ENCODE measurements at regions not wholly inside any gene's neighbourhood (a gene's known extent, or its start where the extent isn't known, plus 50 kb on each side); places are given as distances from the start of the nearest gene placed in this dataset.
"Not testable (repeated sequence)": the region's sequence is repeated elsewhere in the genome, so short reads cannot be mapped to it uniquely, and the experiment has no call there.

DNA sequence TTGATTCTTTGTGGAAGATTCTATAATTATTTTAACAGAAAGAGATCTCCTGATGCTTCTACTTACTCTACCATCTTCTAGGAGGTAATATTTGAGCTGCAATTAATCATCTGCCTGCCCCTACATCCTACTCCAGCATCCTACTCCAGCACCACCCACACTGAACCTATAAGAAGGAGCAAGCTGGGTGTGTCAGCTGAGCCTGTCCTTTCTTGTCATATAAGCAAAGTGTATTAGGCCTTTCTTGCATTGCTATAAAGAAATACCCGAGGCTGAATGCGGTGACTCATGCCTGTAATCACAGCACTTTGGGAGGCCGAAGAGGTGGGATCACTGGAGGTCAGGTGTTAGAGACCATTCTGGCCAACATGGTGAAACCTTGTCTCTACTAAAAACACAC, 84.2 kb upstream of the ARG1 start:
- Histone ChIP-seq H3K36me3 (ENCODE audit: control insufficient read depth, insufficient read depth, low read length) (no peaks in the 10 kb centered on the region), H3K9ac (ENCODE audit: low read length) (no peak overlapping the region), H3K23ac (ENCODE audit: low read length) (no peak overlapping the region), H2BK5ac (ENCODE audit: low read length) (no peak overlapping the region), H2BK120ac (ENCODE audit: low read depth, low read length) (no peak overlapping the region), H2BK15ac (replicated peaks; ENCODE audit: low read depth) (no peak overlapping the region), H3K56ac (ENCODE audit: low read length) (no peak overlapping the region), H4K5ac (ENCODE audit: low read length) (no peak overlapping the region), H2AK5ac (ENCODE audit: low read length) (peak overlapping the region; percentile 9), H3K27ac (ENCODE audit: low read depth, low read length) (no peak overlapping the region), H3K18ac (ENCODE audit: low read length) (no peak overlapping the region), H4K8ac (ENCODE audit: low read depth, low read length) (no peak overlapping the region), H3K4ac (ENCODE audit: low read depth, low read length) (no peak overlapping the region), H3K27me3 (ENCODE audit: insufficient read depth, low read length, poor library complexity) (no peaks in the 10 kb centered on the region), H3K4me3 (ENCODE audit: low read length) (no peak overlapping the region), H3K79me2 (ENCODE audit: control insufficient read depth, insufficient read depth, low read length) (no peaks in the 10 kb centered on the region), H3K79me1 (ENCODE audit: low read length) (no peaks in the 10 kb centered on the region), H3K4me2 (ENCODE audit: low read length) (no peak overlapping the region), H3K4me1 (ENCODE audit: control insufficient read depth, low read depth, low read length) (peaks cover 13% of the 10 kb centered on the region)
- no peak for DNase-seq
- WGBS (ENCODE audit: extremely low coverage, insufficient coverage, low lambda C conversion rate) = no CpG with 5 or more reads among the region's 3 CpGs

DNA sequence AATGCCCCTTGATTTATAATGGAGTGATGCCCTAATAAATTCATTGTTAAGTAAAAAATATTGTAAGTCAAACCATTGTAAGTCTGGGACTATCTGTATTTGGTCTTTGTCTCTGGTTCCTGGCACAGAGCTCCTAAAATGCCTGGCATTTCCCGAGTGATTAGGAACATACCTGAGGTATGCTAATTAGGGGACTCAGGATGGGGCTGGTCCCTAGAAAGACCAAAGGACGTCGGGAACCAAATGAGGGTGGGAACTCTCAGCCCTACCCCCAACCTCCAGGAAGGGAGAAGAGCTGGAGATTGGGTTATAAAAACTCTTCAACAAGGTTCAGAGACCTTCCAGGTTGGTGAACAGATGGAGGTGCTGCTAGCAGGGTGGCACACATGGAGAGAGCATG, 82.6 kb upstream of the ARG1 start:
- H4K8ac ChIP-seq (ENCODE audit: low read depth, low read length) = no peak overlapping the region
- no peaks in the 10 kb centered on the region for H3K79me2 ChIP-seq (ENCODE audit: control insufficient read depth, insufficient read depth, low read length)
- H3K9ac ChIP-seq (ENCODE audit: low read length) = no peak overlapping the region
- H3K4ac ChIP-seq (ENCODE audit: low read depth, low read length) = peak overlapping the region; percentile 81
- H4K5ac ChIP-seq (ENCODE audit: low read length) = no peak overlapping the region
- H2BK5ac ChIP-seq (ENCODE audit: low read length) = peak overlapping the region; percentile 24
- H3K36me3 ChIP-seq (ENCODE audit: control insufficient read depth, insufficient read depth, low read length) = no peaks in the 10 kb centered on the region
- H3K4me2 ChIP-seq (ENCODE audit: low read length) = no peak overlapping the region
- no peaks in the 10 kb centered on the region for H3K79me1 ChIP-seq (ENCODE audit: low read length)
- H2BK120ac ChIP-seq (ENCODE audit: low read depth, low read length) = no peak overlapping the region
- no peak overlapping the region for H3K23ac ChIP-seq (ENCODE audit: low read length)
- no CpG with 5 or more reads among the region's 3 CpGs for WGBS (ENCODE audit: extremely low coverage, insufficient coverage, low lambda C conversion rate)
- H3K27me3 ChIP-seq (ENCODE audit: insufficient read depth, low read length, poor library complexity) = no peaks in the 10 kb centered on the region
- no peak overlapping the region for H3K56ac ChIP-seq (ENCODE audit: low read length)
- H3K4me3 ChIP-seq (ENCODE audit: low read length) = no peak overlapping the region
- H2BK15ac ChIP-seq (replicated peaks; ENCODE audit: low read depth) = peak overlapping the region; percentile 59
- H3K4me1 ChIP-seq (ENCODE audit: control insufficient read depth, low read depth, low read length) = peaks cover 13% of the 10 kb centered on the region
- peak overlapping the region; percentile 60 for H3K18ac ChIP-seq (ENCODE audit: low read length)
- H3K27ac ChIP-seq (ENCODE audit: low read depth, low read length) = no peak overlapping the region
- DNase-seq = peak; percentile 58
- H2AK5ac ChIP-seq (ENCODE audit: low read length) = peak overlapping the region; percentile 58

DNA sequence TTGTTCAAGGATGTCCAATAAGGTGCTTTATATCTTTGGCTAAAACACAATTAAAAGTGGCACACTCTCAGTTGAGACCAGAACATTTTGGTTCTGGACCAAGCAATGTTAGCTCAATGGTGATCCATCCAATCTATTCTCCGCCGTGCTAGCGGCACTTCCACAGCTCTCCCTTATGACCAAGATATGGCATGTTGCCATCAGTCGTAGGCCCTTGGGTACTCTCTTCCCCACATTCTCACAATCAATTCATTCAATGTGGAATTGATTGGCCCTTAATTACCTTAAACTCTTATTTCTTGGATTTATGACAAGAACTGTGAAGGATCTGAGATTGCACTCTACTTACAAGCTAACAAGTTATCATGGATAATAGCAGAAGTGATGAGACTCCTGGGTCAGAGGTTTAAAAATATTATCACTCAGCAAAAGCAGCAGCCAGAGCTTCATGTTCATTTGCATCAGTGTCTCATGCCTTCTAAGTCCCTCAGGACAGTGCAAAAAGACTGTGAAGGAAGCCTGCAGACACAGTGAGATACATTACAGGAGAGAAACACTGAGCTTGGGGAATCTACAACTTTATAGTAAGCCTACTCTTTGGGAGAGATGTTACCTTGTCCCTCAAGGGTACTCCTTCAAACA, 80.0 kb upstream of the ARG1 start:
- Histone ChIP-seq H3K4me1 (ENCODE audit: control insufficient read depth, low read depth, low read length) (peaks cover 13% of the 10 kb centered on the region), H4K8ac (ENCODE audit: low read depth, low read length) (no peak overlapping the region), H3K4ac (ENCODE audit: low read depth, low read length) (no peak overlapping the region), H3K18ac (ENCODE audit: low read length) (no peak overlapping the region), H3K56ac (ENCODE audit: low read length) (no peak overlapping the region), H2AK5ac (ENCODE audit: low read length) (no peak overlapping the region), H3K9ac (ENCODE audit: low read length) (no peak overlapping the region), H3K79me1 (ENCODE audit: low read length) (no peaks in the 10 kb centered on the region), H3K27ac (ENCODE audit: low read depth, low read length) (no peak overlapping the region), H3K4me3 (ENCODE audit: low read length) (no peak overlapping the region), H4K5ac (ENCODE audit: low read length) (no peak overlapping the region), H2BK120ac (ENCODE audit: low read depth, low read length) (no peak overlapping the region), H3K79me2 (ENCODE audit: control insufficient read depth, insufficient read depth, low read length) (no peaks in the 10 kb centered on the region), H3K4me2 (ENCODE audit: low read length) (no peak overlapping the region), H3K23ac (ENCODE audit: low read length) (no peak overlapping the region), H3K27me3 (ENCODE audit: insufficient read depth, low read length, poor library complexity) (no peaks in the 10 kb centered on the region), H2BK5ac (ENCODE audit: low read length) (no peak overlapping the region), H2BK15ac (replicated peaks; ENCODE audit: low read depth) (peak overlapping the region; percentile 64), H3K36me3 (ENCODE audit: control insufficient read depth, insufficient read depth, low read length) (no peaks in the 10 kb centered on the region)
- no CpG with 5 or more reads among the region's 4 CpGs for WGBS (ENCODE audit: extremely low coverage, insufficient coverage, low lambda C conversion rate)
- no peak for DNase-seq

DNA sequence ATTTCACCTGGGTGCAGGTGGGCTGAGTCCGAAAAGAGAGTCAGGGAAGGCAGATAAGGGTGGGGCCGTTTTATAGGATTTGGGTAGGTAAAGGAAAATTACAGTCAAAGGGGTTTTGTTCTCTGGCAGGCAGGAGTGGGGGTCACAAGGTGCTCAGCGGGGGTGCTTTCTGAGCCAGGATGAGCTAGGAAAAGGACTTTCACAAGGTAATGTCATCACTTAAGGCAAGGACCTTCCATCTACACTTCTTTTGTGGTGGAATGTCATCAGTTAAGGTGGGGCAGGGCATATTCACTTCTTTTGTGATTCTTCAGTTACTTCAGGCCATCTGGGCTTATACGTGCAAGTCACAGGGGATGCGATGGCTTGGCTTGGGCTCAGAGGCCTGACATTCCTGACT, 68.6 kb upstream of the ARG1 start:
- not testable (repeated sequence) for H3K27ac ChIP-seq (ENCODE audit: low read depth, low read length); H3K4me2 ChIP-seq (ENCODE audit: low read length); H2BK120ac ChIP-seq (ENCODE audit: low read depth, low read length); H3K4me1 ChIP-seq (ENCODE audit: control insufficient read depth, low read depth, low read length); H3K79me2 ChIP-seq (ENCODE audit: control insufficient read depth, insufficient read depth, low read length); H3K4me3 ChIP-seq (ENCODE audit: low read length); H2AK5ac ChIP-seq (ENCODE audit: low read length); H4K8ac ChIP-seq (ENCODE audit: low read depth, low read length); DNase-seq; H3K36me3 ChIP-seq (ENCODE audit: control insufficient read depth, insufficient read depth, low read length); H3K27me3 ChIP-seq (ENCODE audit: insufficient read depth, low read length, poor library complexity); H2BK5ac ChIP-seq (ENCODE audit: low read length); H3K18ac ChIP-seq (ENCODE audit: low read length); H3K56ac ChIP-seq (ENCODE audit: low read length); H3K79me1 ChIP-seq (ENCODE audit: low read length); H3K23ac ChIP-seq (ENCODE audit: low read length); H4K5ac ChIP-seq (ENCODE audit: low read length); H3K9ac ChIP-seq (ENCODE audit: low read length); H3K4ac ChIP-seq (ENCODE audit: low read depth, low read length); H2BK15ac ChIP-seq (replicated peaks; ENCODE audit: low read depth)
- no CpG with 5 or more reads among the region's 5 CpGs for WGBS (ENCODE audit: extremely low coverage, insufficient coverage, low lambda C conversion rate)

DNA sequence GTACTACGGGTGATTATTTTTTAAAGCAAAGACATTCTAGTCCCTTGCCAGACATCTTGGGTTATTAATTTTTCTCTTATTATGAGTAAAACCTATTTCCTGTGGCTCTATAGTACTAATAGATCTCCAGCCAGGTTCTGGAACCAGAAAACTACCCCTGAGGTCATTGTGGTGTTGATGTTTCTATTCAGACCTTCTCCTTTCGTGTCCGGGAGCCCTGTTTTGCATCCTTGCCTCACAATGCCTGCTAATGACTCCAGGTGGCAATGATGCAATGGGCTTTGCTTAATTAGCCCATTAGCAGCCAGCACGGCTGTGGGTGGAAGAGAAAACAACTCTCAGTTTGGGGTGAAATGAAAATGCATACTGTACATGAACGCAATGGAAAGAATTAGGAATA, 62.9 kb upstream of the ARG1 start:
- H3K23ac ChIP-seq (ENCODE audit: low read length) = no peak overlapping the region
- no peak overlapping the region for H3K56ac ChIP-seq (ENCODE audit: low read length)
- H2BK15ac ChIP-seq (replicated peaks; ENCODE audit: low read depth) = no peak overlapping the region
- H3K79me2 ChIP-seq (ENCODE audit: control insufficient read depth, insufficient read depth, low read length) = no peaks in the 10 kb centered on the region
- H3K4me1 ChIP-seq (ENCODE audit: control insufficient read depth, low read depth, low read length) = no peaks in the 10 kb centered on the region
- no CpG with 5 or more reads among the region's 5 CpGs for WGBS (ENCODE audit: extremely low coverage, insufficient coverage, low lambda C conversion rate)
- H2BK120ac ChIP-seq (ENCODE audit: low read depth, low read length) = no peak overlapping the region
- no peak overlapping the region for H3K4me2 ChIP-seq (ENCODE audit: low read length)
- H4K8ac ChIP-seq (ENCODE audit: low read depth, low read length) = no peak overlapping the region
- H3K27me3 ChIP-seq (ENCODE audit: insufficient read depth, low read length, poor library complexity) = no peaks in the 10 kb centered on the region
- H3K27ac ChIP-seq (ENCODE audit: low read depth, low read length) = no peak overlapping the region
- no peaks in the 10 kb centered on the region for H3K36me3 ChIP-seq (ENCODE audit: control insufficient read depth, insufficient read depth, low read length)
- no peak overlapping the region for H3K4ac ChIP-seq (ENCODE audit: low read depth, low read length)
- H3K4me3 ChIP-seq (ENCODE audit: low read length) = no peak overlapping the region
- DNase-seq = peak; percentile 73
- H3K79me1 ChIP-seq (ENCODE audit: low read length) = no peaks in the 10 kb centered on the region
- no peak overlapping the region for H2AK5ac ChIP-seq (ENCODE audit: low read length)
- no peak overlapping the region for H4K5ac ChIP-seq (ENCODE audit: low read length)
- H2BK5ac ChIP-seq (ENCODE audit: low read length) = no peak overlapping the region
- no peak overlapping the region for H3K9ac ChIP-seq (ENCODE audit: low read length)
- H3K18ac ChIP-seq (ENCODE audit: low read length) = no peak overlapping the region

DNA sequence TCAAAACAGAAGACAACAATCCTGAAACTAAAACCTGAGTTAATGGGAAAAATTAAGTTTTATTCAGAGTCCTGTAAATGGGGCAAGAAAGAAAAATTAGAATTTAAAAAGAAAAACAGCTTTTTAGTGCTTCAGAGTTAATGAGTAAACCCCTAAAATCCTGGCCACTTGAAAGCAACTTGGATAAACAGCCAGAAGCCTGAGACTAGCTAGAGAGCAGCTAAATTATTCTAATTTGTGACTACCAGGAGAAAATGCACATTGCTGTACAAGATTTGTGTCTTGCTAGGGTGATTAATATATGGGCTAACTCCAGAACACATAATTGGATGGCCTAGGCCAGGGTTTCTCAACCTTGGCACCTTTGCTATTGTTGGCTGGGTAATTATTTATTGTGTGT, 62.4 kb upstream of the ARG1 start:
- no peak overlapping the region for H2BK120ac ChIP-seq (ENCODE audit: low read depth, low read length)

More for the DNA sequence above, 62.4 kb upstream of the ARG1 start:
- Histone ChIP-seq H4K8ac (ENCODE audit: low read depth, low read length) (peak overlapping the region; percentile 81), H3K4me1 (ENCODE audit: control insufficient read depth, low read depth, low read length) (no peaks in the 10 kb centered on the region), H3K23ac (ENCODE audit: low read length) (no peak overlapping the region), H2BK15ac (replicated peaks; ENCODE audit: low read depth) (peak overlapping the region; percentile 27), H3K27ac (ENCODE audit: low read depth, low read length) (no peak overlapping the region), H3K18ac (ENCODE audit: low read length) (peak overlapping the region; percentile 34), H3K79me1 (ENCODE audit: low read length) (no peaks in the 10 kb centered on the region), H3K36me3 (ENCODE audit: control insufficient read depth, insufficient read depth, low read length) (no peaks in the 10 kb centered on the region), H3K4me2 (ENCODE audit: low read length) (no peak overlapping the region), H2BK5ac (ENCODE audit: low read length) (no peak overlapping the region), H2AK5ac (ENCODE audit: low read length) (no peak overlapping the region), H3K56ac (ENCODE audit: low read length) (no peak overlapping the region), H3K27me3 (ENCODE audit: insufficient read depth, low read length, poor library complexity) (no peaks in the 10 kb centered on the region), H4K5ac (ENCODE audit: low read length) (no peak overlapping the region), H3K9ac (ENCODE audit: low read length) (no peak overlapping the region), H3K4me3 (ENCODE audit: low read length) (no peak overlapping the region), H3K4ac (ENCODE audit: low read depth, low read length) (no peak overlapping the region), H3K79me2 (ENCODE audit: control insufficient read depth, insufficient read depth, low read length) (no peaks in the 10 kb centered on the region)
- no peak for DNase-seq
